GM23248 (cell line): ENCODE measurements at regions not wholly inside any gene's neighbourhood (a gene's known extent, or its start where the extent isn't known, plus 50 kb on each side); places are given as distances from the start of the nearest gene placed in this dataset.

Experiments
- EZH2 ChIP-seq: fragments of 200-600 bp; sonication (generic); IDR thresholded peaks from 2 replicates; pipeline ENCODE4 v1.6.1; 2018; ENCODE audit warnings: antibody characterized with exemption, mild to moderate bottlenecking; ENCODE audit not compliant: insufficient read depth, poor library complexity, severe bottlenecking
- EZH2phosphoT487 ChIP-seq: fragments of 200-600 bp; sonication (generic); IDR thresholded peaks from 2 replicates; pipeline ENCODE4 v1.6.1; 2018; ENCODE audit warnings: antibody characterized with exemption, moderate library complexity, mild to moderate bottlenecking, low read depth; ENCODE audit not compliant: insufficient read depth

GRCh38 chrX:69215161-69215875, 50.1 kb upstream of the PJA1 start:
- TF ChIP-seq EZH2phosphoT487 (no peak), EZH2 (no peak)
